HG03159 (cell line): ENCODE measurements at regions not wholly inside any gene's neighbourhood (a gene's known extent, or its start where the extent isn't known, plus 50 kb on each side); places are given as distances from the start of the nearest gene placed in this dataset.
"Not testable (repeated sequence)": the region's sequence is repeated elsewhere in the genome, so short reads cannot be mapped to it uniquely, and the experiment has no call there.

ENCODE experiments used
- ATAC-seq: cut with Tn5 transposase; IDR thresholded peaks from one replicate; pipeline ENCODE4 v1.9.1; 2021; ENCODE audit warnings: mild to moderate bottlenecking, moderate library complexity; ENCODE audit not compliant: unreplicated experiment

DNA sequence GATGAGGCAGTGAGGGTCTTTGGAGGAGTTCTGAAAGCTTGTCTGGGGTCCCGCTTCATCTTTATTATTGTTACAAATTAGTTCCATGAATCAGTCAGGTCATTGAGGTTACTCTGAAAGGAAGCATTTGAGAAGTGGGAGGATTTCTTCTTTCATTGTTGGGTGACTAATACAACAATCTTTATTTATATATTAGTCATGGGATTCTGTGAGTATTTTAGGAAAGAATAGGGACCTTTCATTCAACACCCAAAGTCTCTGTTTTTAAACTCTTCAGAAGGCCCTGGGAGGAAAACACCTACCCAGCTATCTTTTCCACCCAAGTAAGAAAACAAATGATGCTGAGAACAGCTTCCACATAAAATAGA, 98.3 kb downstream of the SOD2 start:
- no peak for ATAC-seq

DNA sequence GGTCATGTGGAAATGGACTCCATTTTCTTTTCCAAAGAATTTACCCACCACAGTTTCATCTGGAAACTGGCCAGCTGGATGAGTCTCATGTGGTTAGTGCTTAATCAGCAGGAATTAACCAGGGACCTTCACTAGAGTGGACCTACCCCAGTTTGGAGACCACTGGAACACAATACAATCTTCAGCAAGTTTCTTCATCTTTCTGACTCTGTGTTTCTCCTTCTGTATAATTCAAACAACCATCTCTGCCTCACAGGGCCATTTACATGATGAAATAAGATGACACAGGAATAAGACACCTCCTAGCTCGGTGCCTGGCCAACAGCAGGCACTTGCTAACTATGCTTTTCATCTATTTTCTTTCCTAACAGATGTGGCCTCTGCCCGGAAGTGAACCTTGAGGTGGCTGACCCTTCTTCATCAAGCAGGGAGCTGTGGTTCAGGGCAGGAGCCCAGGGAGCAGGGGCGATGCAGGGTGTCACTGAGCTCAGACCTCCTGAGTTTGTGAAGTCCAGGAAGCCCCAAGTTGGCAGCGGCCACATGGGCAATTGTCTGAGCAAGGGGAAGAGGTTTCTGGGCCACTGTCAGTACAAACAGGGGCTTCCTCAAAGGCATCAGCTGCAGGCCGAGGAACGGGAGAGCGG, 98.8 kb downstream of the SOD2 start:
- ATAC-seq: no peak

DNA sequence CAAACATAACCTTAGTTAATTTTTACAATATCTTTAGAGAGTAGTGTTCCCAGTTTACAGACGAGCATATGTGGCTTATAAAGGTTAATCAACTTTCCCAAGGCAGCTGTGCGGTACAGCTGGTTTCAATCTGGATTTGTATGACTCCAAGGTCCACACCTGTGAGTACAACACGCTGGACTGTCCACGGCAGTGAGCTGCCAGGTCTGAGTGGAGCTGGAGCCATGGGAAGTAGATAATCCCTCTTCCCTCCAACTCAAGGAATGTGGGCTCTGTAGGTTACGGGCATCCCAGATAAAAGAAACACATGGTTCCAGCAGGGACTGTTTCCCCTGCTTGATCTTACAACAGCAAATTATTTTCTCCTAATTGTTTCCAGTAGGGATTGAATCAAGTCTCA, 102.2 kb downstream of the SOD2 start:
- ATAC-seq: no peak

DNA sequence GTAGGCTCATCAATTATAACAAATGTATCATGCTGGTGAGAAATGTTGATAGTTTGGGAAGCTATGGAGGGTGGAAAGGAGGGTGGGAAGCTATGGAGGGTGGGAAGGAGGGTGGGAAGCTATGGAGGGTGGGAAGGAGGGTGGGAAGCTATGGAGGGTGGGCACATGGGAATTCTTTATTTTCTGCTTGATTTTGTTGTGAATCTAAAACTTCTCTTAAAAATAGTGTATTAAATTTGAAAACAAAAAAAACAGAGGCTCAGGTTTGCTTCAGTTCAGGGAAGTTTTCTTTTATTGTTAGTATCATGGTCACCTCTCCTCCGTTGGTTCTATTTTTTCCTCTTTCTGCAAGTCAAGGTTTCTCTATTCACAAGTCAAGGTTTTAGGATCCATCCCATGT, 106.4 kb downstream of the SOD2 start:
- no peak for ATAC-seq

DNA sequence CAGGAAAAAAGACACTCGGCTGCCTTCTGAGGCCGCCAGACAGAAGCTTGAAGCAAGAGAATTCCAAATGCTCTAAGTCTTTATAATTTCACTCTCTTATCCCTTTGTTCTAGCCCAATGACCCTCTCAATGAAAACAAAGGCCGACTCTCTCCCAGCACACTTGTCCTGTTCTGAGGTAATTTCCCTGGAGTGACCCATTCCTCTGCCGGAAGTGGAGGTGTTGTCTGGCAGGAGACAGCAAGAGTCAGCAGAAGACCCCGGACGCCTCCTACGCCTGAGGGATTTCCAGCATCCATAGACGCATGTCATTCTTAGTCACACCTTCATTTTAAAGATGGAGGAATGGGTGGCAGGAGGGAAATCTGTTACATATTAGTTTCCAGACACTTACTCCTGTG, 110.3 kb downstream of the SOD2 start:
- ATAC-seq: no peak

DNA sequence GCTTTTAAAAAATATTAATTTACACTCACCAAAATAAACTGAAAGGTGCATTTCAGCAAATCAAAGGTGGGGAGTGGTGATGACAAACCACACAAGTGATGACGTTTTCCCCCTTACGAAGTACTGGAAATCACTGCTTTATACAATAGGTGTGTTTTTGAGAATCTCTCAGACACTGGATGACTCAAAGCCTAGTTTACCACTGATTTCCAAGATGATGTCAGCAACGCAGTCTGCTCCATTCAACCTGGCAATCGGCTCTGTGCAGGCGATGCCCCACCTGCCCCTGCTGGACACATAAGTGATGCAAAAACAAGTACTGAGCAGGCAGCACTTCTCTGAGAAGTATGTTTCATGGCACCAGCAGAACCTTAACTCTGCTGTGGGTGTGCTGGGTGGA, 114.4 kb downstream of the SOD2 start:
- ATAC-seq: no peak

DNA sequence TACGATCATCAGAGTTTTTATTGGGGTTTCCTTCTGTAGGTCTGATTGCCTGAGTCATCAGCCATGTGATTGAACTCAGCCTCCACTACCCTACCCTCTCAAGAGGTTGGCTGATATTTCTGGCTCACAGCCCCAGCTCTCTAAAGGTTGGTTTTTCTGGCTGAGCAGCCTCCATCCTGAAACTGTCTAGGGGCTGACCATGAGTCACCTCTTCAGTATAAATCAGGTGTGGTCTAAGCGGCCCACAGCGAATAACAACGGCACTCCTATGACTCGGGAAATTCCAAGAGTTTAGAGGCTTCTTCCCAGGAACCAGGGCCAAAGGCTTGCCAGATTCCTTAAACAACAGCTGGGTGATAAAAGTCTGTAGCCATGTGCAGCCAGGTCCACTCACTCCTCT, 115.5 kb downstream of the SOD2 start:
- ATAC-seq: no peak

DNA sequence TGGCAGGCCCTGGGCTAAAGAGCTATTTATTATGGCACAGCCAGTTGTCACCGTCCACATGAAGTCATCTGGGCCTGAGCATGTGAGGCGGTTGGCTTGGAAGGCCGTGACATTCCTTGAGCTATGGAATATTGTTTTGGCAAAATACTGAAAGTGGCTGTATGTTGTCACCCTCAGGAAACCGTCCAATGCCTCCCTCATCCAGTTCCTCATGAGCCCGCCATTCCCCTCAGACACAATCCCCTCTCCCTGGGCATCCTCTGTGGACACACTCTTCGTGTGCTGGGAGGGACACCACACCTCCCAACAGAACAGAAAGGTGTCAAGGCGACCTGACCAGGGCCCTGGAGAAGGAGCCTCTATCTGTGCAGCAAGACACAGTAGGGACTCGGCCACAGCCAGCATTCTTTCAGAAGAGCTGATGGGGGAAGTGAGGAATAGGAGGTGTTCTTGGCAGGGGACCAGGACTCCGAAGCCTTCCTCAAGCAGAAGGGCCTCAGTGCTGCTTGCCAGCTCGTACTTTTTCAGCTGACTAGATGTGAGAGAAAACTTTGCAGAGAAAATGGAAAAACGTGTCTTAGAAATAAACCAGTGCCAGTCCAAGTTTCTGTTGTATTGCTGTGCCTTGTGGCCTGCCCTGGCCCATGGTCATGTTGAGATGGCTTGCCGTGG, 120.5 kb downstream of the SOD2 start:
- no peak for ATAC-seq

DNA sequence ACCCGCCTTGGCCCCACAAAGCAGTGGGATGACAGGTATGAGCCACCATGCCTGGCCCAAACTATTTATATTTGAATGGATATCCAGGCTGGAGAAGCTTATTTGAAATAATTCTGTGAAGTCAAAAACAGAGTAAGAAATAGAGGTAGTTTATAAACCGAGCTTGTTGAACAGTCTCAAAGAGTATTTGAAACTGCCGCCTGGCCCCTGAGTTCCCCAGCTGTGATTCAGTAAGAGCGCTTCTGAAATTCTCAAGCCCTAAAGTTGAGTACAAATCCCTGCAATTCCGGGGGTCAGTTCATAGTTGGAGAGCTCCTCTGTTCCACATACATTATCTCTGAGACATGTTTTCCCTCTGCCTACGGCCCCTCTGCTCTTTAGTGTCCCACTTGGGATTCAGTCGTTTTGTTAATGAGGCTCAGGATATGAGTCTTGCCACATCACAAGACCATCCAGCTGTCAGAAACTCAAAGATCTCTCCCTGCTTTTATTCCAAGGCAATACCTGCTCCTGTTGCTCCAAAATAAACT, 127.8 kb downstream of the SOD2 start:
- ATAC-seq: no peak

DNA sequence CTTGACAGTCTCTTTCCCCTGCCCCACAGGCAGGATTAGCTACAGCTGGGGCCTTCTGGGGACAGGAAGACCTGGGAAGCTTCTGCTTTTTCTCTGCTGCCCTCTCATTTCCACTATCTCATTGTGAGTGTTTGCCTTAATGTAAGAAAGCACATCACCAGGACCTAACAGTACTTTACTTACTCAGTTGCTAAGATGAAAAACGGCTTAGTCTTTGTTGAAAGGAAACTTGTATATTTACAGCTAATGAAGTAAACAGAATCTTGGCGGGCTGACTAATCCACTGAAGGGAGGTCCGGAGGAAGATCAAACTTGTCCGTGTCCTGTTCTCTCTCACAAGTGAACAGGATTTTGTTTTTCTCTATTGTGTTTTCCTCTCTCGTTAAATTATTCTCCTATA, 128.6 kb downstream of the SOD2 start:
- ATAC-seq: no peak

DNA sequence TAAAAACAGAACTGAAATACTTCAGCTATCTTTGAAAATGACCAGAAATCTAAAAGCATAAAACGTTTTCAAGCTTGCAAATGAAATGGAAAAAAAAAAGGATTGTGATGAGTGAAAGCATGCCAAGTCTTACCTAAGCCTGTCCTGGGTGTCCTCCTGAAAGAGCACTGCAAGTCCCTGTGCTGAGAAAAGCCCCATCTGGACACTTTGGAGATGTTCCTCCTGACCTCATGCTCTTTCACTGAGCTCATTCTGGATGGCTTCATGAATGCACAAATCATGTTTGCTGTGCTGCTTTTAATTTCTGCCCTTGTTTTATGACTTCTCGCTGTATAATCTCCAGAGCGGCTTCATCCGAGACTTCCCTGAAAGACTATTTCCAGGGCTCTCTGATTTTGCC, 136.0 kb downstream of the SOD2 start:
- ATAC-seq: no peak

DNA sequence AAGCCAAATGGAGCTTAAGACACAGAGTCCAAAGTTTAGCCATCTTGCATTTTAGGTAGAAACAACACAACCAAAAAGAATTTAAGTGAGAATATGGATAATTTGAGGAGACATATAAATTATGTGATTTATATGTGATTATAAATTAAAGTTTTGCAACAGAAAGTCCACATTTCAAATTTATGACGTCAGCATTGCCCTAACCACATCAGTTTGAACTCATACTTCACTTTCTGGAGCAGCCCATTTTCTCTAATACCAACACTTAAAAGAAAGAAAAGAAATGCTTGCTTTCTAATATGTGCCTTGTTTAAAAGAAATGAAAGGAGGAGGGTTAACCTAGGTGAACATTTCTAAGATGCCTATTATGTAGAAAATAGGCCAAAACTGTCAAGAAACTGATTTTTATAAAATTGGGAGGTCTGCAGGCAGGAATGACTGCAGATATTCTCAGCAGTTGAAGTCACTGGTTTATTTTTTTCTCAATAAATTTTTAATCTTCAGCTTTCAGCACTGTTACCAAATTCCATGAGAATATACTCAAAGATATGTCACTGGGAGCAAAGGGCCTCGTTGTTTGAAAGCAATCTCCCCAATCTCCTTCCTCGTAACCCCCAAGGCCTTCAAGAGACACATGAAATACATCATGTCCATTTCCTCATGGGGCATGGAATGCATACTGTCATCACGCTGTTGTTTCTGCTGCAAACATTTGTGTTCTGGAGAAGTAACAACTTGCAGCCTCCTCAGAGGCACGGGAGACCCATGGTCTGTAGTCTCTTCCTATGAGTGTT, 137.8 kb downstream of the SOD2 start:
- no peak for ATAC-seq

DNA sequence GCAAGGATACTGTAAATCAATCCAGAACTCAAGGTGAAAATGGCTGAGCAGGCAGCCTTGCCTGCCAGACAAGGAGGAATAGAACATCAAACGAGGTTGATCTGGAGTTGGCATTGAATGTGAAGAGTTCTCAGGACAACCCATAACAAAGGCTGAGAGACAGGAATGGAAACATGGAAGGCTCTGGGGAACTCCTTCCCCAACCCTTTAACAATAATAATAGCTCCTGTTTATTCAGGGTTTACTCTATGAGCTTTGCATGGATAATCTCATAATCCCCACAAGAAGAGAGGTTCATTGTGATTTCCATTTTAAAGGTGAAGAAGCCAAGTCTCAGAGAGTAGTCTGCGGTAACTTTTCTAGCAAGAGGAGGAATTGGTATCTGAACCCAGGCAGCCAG, 151.7 kb downstream of the SOD2 start:
- ATAC-seq: no peak

DNA sequence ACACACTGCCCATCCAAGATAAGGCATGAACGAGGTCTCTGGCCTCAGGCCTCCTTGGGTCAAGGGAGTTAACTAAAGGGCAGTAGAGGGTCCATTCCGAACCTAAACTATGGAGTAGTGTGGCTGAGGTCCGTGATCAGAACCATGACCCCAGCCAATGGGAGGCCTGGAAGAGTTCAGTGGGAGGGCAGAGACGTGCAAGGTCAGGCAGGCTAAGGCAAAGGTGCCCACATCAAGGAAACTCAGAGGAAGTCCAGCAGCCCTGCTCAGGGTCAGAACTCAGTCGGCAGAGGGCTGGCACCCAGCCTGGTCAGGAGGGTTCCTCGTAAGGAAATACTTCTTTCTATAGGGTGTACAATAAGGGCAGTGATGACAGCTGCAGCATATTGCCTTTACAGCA, 152.2 kb downstream of the SOD2 start:
- ATAC-seq: no peak

DNA sequence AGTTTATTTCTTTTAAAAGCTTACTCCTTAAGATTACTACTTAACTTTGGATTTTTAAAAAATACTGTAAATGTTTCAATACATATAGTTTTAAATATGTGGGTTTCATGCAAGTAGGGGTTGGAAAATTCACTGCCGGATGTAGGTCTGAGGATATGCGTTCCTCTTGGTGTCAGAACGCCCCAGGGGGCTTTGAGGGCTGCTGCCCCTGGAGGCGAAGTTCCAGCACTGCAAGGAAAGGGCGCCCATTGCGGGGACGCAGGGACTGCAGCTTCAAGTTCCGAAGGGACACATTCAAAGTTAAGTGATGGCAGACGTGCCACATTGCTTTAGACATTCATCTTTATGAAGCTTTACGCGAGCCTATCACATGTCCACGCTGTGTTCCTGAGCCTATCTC, 152.9 kb downstream of the SOD2 start:
- no peak for ATAC-seq

DNA sequence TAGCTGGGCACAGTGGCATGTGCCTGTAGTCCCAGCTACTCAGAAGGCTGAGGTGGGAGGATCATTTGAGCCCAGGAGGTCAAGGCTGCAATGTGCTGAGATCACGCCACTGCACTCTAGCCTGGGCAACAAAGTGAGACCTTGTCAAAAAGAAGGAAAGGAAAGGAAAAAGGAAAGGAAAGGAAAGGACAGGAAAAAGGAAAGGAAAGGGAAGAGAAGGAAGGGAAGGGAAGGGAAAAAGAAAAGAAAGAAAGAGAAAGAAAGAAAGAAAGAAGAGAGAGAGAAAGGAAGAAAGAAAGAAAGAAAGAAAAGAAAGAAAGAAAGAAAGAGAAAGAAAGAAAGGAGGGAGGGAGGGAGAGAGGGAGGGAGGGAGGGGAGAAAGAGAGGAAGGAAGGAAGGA, 155.0 kb downstream of the SOD2 start:
- ATAC-seq: not testable (repeated sequence)

DNA sequence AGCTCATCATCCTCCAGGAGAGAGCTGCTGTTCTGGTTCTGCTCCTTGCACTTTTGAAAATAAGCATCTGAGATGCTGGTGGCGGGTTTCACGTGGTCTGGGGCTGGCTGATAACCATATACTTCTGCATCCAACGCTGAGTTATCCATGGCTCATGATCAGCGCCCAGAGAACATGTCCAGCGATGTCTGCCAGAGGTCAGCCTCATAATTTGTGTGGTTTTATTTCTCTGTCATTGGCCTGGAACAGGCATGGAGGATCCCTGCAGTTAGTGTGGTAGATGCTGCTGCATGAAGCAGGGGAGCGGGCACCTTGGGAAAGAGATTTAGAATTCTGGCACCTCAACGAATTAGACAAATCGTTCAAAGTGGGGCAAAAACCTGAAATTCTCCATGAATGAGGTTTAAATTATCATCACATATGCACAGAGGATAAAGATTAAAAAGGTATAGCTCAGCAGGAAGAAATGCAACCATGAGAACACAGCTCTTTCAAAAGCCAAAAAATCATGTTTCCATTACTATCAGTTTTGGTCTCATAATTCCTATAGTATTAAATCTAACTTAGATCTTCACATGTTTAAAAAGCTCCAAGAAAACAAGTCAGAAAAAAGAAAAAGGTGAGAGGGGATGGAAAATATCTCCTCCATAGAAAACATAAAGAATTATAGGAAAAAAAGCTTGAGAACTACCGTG, 157.2 kb downstream of the SOD2 start:
- ATAC-seq: no peak

DNA sequence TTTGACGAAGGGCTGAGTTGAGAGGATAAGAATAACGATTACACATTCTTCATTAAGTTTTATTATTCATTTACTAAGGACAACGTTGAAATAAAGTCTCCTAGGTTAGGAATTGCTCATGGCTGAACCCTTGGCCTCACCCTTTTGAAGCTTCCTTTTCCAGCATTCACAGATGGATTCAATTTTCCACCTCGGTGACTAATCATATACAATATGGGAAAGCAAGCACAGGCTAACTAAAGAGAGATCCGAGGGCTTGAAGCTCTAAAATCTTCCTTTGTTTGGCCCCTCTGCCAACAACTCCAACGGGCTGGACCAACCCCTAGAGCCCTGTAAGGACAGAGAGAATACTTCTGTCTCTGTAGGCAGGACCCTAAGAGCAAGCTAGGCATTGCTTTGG, 159.5 kb downstream of the SOD2 start:
- no peak for ATAC-seq

DNA sequence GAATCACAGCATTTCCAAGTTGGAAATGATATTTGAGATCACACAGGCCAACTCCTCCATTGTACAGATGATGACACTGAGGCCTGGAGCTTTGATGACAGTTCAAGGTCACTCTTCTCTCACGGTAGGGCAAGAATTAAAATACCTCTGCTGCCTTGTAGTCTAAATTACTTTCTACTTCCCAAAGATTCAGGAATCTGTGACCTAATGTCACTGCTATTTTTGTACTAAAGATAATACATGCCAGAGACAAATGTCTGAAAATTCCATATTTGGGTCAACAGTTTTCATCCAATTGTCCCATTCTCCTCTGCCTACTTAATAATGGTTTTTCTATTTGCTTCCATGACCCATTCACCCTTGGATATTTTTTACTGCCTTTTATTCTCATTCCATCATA, 160.0 kb downstream of the SOD2 start:
- no peak for ATAC-seq

DNA sequence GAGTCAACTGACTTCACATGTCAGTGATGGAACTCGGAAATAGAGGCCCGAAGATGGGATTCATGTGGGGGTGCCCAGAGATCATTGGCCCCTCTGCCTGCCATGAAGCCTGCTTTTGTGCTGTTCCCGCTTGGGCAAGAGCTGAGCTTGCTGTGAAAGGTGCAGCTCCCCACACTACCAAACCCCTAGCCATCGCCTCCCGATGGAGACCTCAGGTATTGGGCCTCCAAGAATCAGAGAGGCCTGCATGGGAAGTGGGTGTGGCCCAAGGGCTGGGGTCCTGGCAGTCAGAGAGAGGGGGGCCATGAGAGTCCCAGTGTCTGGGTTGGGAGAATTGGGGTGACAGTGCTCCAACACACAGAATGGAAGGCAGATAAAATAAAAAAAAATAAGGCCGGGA, 160.9 kb downstream of the SOD2 start:
- no peak for ATAC-seq

DNA sequence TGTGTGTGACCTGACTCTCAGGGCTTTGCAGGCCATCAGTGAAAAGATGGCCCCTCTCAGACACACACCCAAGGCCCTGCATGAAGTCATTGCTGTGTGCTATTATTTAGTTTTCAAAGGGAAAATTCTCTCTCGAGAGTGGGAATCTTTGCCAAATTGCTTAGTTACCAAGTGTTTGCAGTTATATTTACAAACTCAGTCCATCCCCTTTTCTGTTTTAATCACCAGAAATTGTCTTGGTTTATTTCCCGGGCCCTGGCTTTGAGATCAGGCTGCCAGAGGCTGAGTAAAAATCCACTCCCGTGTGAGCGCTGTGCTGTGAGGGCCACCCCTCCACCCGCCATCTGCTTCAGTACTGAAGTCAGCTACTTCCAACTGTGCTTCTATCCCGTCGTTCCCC, 163.1 kb downstream of the SOD2 start:
- ATAC-seq: no peak

DNA sequence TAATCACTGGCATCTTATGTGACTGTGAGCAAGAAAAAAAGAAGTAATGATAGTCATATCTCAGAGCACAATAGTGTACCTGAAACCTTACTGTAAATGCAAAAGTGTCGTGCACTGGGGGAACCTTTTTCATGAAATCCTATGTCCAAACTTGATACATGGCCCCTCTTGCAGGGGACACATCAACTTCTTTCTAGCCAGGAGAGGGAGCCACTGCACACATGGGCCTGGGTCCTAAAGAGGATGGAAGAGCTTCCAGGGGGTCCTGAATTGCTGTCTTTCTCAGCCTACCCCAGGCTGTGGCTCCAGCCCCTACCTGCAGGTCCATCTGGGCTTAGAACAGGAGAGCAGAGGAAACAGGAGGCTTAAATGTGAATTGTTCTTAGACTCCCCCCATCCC, 165.7 kb downstream of the SOD2 start:
- ATAC-seq: no peak
